Prostate gland (tissue), 2 donors: ENCODE measurements at regions not wholly inside any gene's neighbourhood (a gene's known extent, or its start where the extent isn't known, plus 50 kb on each side); places are given as distances from the start of the nearest gene placed in this dataset.

ENCODE experiments used
- DNase-seq: peaks from one replicate; pipeline ENCODE4 v3.0.0-alpha.2; 2019; ENCODE audit warnings: low spot score
- H3K27ac ChIP-seq, 2 donors: fragments of 200-600 bp; sonication (generic); 2 replicates each; pipeline ENCODE4 v1.5.1; 2017 to 2019
- H3K27me3 ChIP-seq: fragments of 200-600 bp; sonication (generic); replicated peaks from 2 replicates; pipeline ENCODE4 v1.5.1; 2019; ENCODE audit not compliant: insufficient read depth
- H3K36me3 ChIP-seq, 2 donors: fragments of 200-600 bp; sonication (generic); 1 replicate in 1 of 2; 2 replicates in 1 of 2; pipeline versions ENCODE4 v1.5.1 to v1.8.1; 2017 to 2019
- H3K4me1 ChIP-seq: fragments of 200-600 bp; sonication (generic); replicated peaks from 2 replicates; pipeline ENCODE4 v1.5.1; 2019
- H3K4me3 ChIP-seq, 2 donors: fragments of 200-600 bp; sonication (generic); 2 replicates each; pipeline ENCODE4 v1.5.1; 2017 to 2019
- H3K9me3 ChIP-seq: fragments of 200-600 bp; sonication (generic); 2 replicates; pipeline ENCODE4 v1.5.1; 2017
- POLR2A ChIP-seq: fragments of 450-650 bp; IDR thresholded peaks from one replicate; pipeline ENCODE4 v1.6.1; 2016; ENCODE audit warnings: antibody characterized with exemption, mild to moderate bottlenecking
- POLR2AphosphoS5 ChIP-seq: sonication (generic); formaldehyde crosslinking; IDR thresholded peaks from one replicate; pipeline ENCODE4 v1.6.1; 2017; ENCODE audit warnings: antibody characterized with exemption
- WGBS: methylation state at CpG from one replicate; pipeline ENCODE4 v1.1.5; 2018; 5-methylcytosine and 5-hydroxymethylcytosine counted together
- intact Hi-C: fragments of 100-400 bp; cut with DNase I; formaldehyde crosslinking; loops from one replicate; pipeline ENCODE4 v1.14.2; 2022
- TF ChIP-seq, protein P1 (sequence below), 4 experiments: fragments of 200-600 bp in 2 of 4; fragments of 450-650 bp in 2 of 4; sonication (generic) in 2 of 4; IDR thresholded peaks; 1 replicate in 3 of 4; 2 replicates in 1 of 4; pipeline ENCODE4 v1.5.1; 2016 to 2019; ENCODE audit warnings: antibody characterized with exemption in 4 of 4, mild to moderate bottlenecking in 2 of 4, moderate library complexity in 2 of 4

DNA sequence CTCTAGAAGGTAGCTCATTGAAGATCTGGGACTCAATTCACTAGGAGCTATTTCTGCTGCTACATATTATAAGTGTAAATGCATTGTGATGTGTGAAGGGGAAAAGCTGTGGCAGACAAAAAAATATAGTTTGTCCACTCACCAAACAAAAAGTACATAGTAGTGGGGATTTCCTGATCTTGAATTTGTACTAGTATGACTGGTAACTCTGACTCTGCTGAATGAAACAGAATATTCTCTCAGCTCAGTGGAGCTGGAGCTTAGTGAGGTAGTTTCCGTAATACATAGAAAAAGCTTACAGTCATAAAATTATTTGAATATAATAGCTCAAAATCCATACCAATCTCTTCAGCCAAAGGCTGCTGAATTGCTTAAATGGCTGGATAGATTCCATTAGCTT lies 455.6 kb upstream of the CD180 start:
- no peak for TF ChIP-seq POLR2A
- no peak for TF ChIP-seq POLR2AphosphoS5
- TF ChIP-seq, protein P1, sequence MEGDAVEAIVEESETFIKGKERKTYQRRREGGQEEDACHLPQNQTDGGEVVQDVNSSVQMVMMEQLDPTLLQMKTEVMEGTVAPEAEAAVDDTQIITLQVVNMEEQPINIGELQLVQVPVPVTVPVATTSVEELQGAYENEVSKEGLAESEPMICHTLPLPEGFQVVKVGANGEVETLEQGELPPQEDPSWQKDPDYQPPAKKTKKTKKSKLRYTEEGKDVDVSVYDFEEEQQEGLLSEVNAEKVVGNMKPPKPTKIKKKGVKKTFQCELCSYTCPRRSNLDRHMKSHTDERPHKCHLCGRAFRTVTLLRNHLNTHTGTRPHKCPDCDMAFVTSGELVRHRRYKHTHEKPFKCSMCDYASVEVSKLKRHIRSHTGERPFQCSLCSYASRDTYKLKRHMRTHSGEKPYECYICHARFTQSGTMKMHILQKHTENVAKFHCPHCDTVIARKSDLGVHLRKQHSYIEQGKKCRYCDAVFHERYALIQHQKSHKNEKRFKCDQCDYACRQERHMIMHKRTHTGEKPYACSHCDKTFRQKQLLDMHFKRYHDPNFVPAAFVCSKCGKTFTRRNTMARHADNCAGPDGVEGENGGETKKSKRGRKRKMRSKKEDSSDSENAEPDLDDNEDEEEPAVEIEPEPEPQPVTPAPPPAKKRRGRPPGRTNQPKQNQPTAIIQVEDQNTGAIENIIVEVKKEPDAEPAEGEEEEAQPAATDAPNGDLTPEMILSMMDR (IDR thresholded peaks at IDR 0.05) = no peak
- Histone ChIP-seq H3K4me1 (no peaks in the 10 kb centered on the region), H3K27ac (no peak overlapping the region), H3K4me3 (no peak overlapping the region), H3K36me3 (no peaks in the 10 kb centered on the region), H3K9me3 (no peaks in the 10 kb centered on the region), H3K27me3 (no peaks in the 10 kb centered on the region)
- intact Hi-C loops = no loop called here
- no peak for DNase-seq
- 36% methylated on average over 1 of the region's 1 CpG for WGBS

DNA sequence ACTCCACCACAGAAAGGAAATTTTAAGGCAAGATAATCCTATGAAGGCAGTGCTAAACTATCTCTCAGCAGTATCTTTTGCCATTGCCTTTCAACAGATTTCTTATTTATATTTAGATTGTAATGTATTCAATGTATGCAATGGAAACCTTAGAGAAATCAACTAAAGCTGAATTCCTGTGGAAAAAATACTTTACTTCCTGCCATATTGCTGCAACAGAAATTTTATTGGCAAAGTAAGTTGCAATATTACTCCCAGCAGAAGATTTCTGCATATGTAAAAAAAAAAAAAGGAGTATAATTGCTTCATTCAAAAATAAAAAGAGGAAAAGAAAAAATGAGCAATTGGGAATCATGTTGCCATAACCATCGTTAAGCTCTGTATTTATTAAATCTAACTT lies 454.6 kb upstream of the CD180 start:
- no peaks in the 10 kb centered on the region for H3K4me1 ChIP-seq
- H3K27ac ChIP-seq = no peak overlapping the region
- H3K36me3 ChIP-seq = no peaks in the 10 kb centered on the region
- H3K9me3 ChIP-seq = no peaks in the 10 kb centered on the region
- no peak for DNase-seq
- intact Hi-C loops = no loop called here
- no peaks in the 10 kb centered on the region for H3K27me3 ChIP-seq
- H3K4me3 ChIP-seq = no peak overlapping the region
- WGBS = 93% methylated on average over 1 of the region's 1 CpG
- TF ChIP-seq, protein P1 (IDR thresholded peaks at IDR 0.05) = no peak
- TF ChIP-seq POLR2A (no peak), POLR2AphosphoS5 (no peak)

DNA sequence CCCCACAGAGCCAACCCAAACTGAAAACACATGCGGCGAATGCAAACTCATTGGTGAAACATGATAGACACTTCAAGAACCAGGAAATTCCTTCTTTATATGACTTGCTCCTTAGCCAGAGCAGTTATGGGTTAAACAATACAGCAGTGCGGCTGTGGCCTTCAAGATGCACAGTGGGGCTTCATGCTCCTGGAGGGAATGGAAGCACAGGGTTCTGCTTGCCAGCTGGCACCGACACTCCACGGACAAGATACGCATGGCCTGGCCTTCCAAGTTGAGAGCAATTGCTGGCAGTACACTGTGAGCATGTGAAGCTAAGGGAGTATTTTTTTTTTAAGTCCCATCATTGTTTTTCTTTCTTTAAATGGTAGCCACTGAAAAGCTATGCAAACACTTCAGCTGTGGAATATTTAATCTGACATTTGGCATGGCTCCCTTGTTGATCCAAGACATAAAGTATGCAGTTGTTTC lies 451.6 kb upstream of the CD180 start:
- Histone ChIP-seq H3K4me1 (no peaks in the 10 kb centered on the region), H3K36me3 (no peaks in the 10 kb centered on the region), H3K9me3 (no peaks in the 10 kb centered on the region), H3K4me3 (no peak overlapping the region), H3K27ac (peak overlapping the region; percentile 53 to 66), H3K27me3 (no peaks in the 10 kb centered on the region)
- WGBS = 11% methylated on average over 6 of the region's 6 CpGs
- DNase-seq = peak; percentile 92
- intact Hi-C loops = no loop called here
- TF ChIP-seq POLR2AphosphoS5 = peak; percentile 90
- no peak for TF ChIP-seq POLR2A
- TF ChIP-seq, protein P1 (IDR thresholded peaks at IDR 0.05) = no peak

DNA sequence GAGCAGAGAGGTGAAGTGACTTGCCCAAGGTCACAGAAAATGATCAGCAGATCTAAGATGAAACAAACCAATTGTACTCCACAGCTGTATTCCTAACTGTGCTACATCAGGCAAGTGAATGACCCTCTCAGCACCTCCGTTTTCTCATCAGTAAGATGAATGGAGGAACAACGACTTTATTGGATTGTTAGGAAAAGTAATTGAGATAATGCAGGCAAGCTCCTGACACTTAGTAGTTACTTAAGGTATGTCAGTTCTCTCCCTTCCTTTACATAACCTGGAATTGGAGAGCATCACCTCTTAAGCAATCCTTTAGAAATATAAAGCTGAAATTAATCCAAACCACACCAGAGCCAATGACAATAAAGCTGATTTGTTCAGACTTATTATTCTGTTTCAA lies 451.2 kb upstream of the CD180 start:
- Histone ChIP-seq H3K4me1 (no peaks in the 10 kb centered on the region), H3K36me3 (no peaks in the 10 kb centered on the region), H3K4me3 (no peak overlapping the region), H3K9me3 (no peaks in the 10 kb centered on the region), H3K27me3 (no peaks in the 10 kb centered on the region), H3K27ac (peak overlapping the region; percentile 53 to 66)
- WGBS = 13% methylated on average over 2 of the region's 2 CpGs
- intact Hi-C loops = no loop called here
- DNase-seq = no peak
- no peak for TF ChIP-seq POLR2AphosphoS5
- no peak for TF ChIP-seq POLR2A
- TF ChIP-seq, protein P1 (IDR thresholded peaks at IDR 0.05) = no peak

DNA sequence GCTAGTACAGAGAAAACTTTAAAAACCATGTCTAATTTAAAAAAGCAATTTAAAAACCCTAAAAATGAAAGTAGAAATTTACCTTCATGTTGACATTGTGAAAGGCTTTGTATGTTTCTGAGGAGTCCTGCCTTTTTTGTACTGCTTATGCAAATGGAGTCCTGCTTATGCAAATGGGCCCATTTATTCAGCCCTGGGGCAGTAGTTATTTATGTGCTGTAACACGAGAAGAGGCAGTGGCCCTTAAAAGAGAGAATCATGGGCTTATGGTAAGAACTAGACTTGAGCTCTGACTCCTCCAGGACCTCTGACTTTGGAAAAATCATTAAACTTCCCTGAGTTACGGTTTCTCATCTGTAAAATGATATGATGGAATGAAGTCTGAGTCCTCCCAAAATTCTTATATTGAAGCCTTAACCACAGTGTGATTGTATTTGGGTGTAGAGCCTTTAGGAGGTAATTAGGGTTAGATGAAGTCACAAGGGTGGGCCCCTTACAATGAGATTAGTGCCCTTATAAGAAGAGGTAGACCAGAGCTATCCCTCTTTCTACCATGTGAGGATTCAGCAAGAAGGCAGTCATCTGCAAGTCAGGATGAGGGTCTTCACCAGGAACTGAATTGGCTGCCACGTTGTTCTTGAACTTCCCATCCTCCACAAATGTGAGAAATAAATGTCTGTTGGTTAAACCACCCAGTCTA lies 447.8 kb upstream of the CD180 start:
- Histone ChIP-seq H3K27me3 (no peaks in the 10 kb centered on the region), H3K4me3 (no peak overlapping the region), H3K4me1 (no peaks in the 10 kb centered on the region), H3K9me3 (no peaks in the 10 kb centered on the region), H3K36me3 (no peaks in the 10 kb centered on the region), H3K27ac (no peak overlapping the region)
- TF ChIP-seq POLR2AphosphoS5 (no peak), POLR2A (no peak)
- TF ChIP-seq, protein P1 (IDR thresholded peaks at IDR 0.05) = no peak
- intact Hi-C loops = loop anchor here (5.0 kb wide), 1 partner anchor 397 kb away; no protein-coding TSS in a partner anchor
- DNase-seq = no peak
- 91% methylated on average over 3 of the region's 3 CpGs for WGBS
